WTC11 (cell line): ENCODE measurements at regions not wholly inside any gene's neighbourhood (a gene's known extent, or its start where the extent isn't known, plus 50 kb on each side); places are given as distances from the start of the nearest gene placed in this dataset.
A peak's percentile ranks its signal among the peaks of the same experiment; 100 is the strongest.

Source experiments
- ATAC-seq: fragments of 200-7000 bp; cut with Tn5 transposase; 2 replicates; pipeline ENCODE4 v1.10.0; 2021; ENCODE audit warnings: mild to moderate bottlenecking, moderate library complexity
- CTCF ChIA-PET: fragments of 300-600 bp; sonication (Branson Sonifier 250); formaldehyde crosslinking; loops from one replicate; lab custom pipeline; 2021; ENCODE audit warnings: antibody characterized with exemption; lab: Charles Lee
- POLR2A ChIA-PET: fragments of 350-600 bp; sonication (Branson Sonifier 250); formaldehyde crosslinking; loops from one replicate; lab custom pipeline; 2021; ENCODE audit warnings: antibody characterized with exemption; lab: Charles Lee
- DNase-seq: peaks from one replicate; pipeline ENCODE4 v3.0.0; 2021; ENCODE audit warnings: low spot score
- H3K27ac Mint-ChIP-seq: 2 replicates; pipeline ENCODE4 v1.8.0; 2021; ENCODE audit warnings: mixed read lengths
- H3K27me3 Mint-ChIP-seq: 2 replicates; pipeline ENCODE4 v1.8.0; 2021; ENCODE audit warnings: low read depth, mild to moderate bottlenecking, moderate library complexity, mixed read lengths
- H3K36me3 Mint-ChIP-seq: 2 replicates; pipeline ENCODE4 v1.8.0; 2021; ENCODE audit warnings: mixed read lengths
- H3K4me1 Mint-ChIP-seq: 2 replicates; pipeline ENCODE4 v1.8.0; 2022; ENCODE audit warnings: mixed read lengths
- H3K4me3 Mint-ChIP-seq: 2 replicates; pipeline ENCODE4 v1.8.0; 2021; ENCODE audit warnings: mild to moderate bottlenecking, moderate library complexity, mixed read lengths
- H3K9me3 Mint-ChIP-seq: 2 replicates; pipeline ENCODE4 v1.8.0; 2021; ENCODE audit warnings: mixed read lengths
- CBFB ChIP-seq: sonication (generic); formaldehyde crosslinking; IDR thresholded peaks from 2 replicates; pipeline ENCODE4 v1.8.1; 2022; ENCODE audit warnings: mild to moderate bottlenecking, low read depth, missing genetic modification reagents
- CREB1 ChIP-seq: sonication (generic); formaldehyde crosslinking; IDR thresholded peaks from 2 replicates; pipeline ENCODE4 v1.8.0; 2023; ENCODE audit warnings: mild to moderate bottlenecking, missing genetic modification reagents
- CREM ChIP-seq: sonication (generic); formaldehyde crosslinking; IDR thresholded peaks from 2 replicates; pipeline ENCODE4 v1.8.1; 2022; ENCODE audit warnings: mild to moderate bottlenecking, missing genetic modification reagents, moderate library complexity
- CTCF ChIP-seq: fragments of 200-600 bp; IDR thresholded peaks from 2 replicates; pipeline ENCODE4 v1.8.0; 2022; ENCODE audit warnings: antibody characterized with exemption
- FOXK1 ChIP-seq: sonication (generic); formaldehyde crosslinking; IDR thresholded peaks from 2 replicates; pipeline ENCODE4 v1.8.0; 2022; ENCODE audit warnings: mild to moderate bottlenecking, moderate library complexity, missing genetic modification reagents
- GRHL2 ChIP-seq: fragments of 250-450 bp; sonication (Bioruptor Pico); IDR thresholded peaks from 2 replicates; pipeline ENCODE4 v1.8.0; 2022; ENCODE audit warnings: mild to moderate bottlenecking, moderate library complexity; ENCODE audit not compliant: insufficient replicate concordance, severe bottlenecking
- GTF2I ChIP-seq: fragments of 250-450 bp; sonication (Bioruptor Pico); conservative IDR thresholded peaks from 2 replicates; pipeline ENCODE4 v1.4.0; 2021; ENCODE audit warnings: mild to moderate bottlenecking
- JAZF1 ChIP-seq: fragments of 250-450 bp; sonication (Bioruptor Pico); IDR thresholded peaks from 2 replicates; pipeline ENCODE4 v1.9.0; 2021; ENCODE audit warnings: moderate library complexity, mild to moderate bottlenecking, inconsistent platforms
- NFE2L1 ChIP-seq: sonication (generic); formaldehyde crosslinking; IDR thresholded peaks from 2 replicates; pipeline ENCODE4 v1.8.1; 2023; ENCODE audit warnings: missing genetic modification reagents
- NFYB ChIP-seq: sonication (generic); formaldehyde crosslinking; conservative IDR thresholded peaks from 2 replicates; pipeline ENCODE4 v1.8.0; 2022; ENCODE audit warnings: low read depth, missing genetic modification reagents
- NR3C1 ChIP-seq: sonication (generic); formaldehyde crosslinking; conservative IDR thresholded peaks from 2 replicates; pipeline ENCODE4 v1.8.1; 2023; ENCODE audit warnings: low read depth, mild to moderate bottlenecking, missing genetic modification reagents
- RELA ChIP-seq: sonication (generic); formaldehyde crosslinking; IDR thresholded peaks from 2 replicates; pipeline ENCODE4 v1.8.1; 2022; ENCODE audit warnings: missing genetic modification reagents, mild to moderate bottlenecking, borderline replicate concordance
- RORB ChIP-seq: fragments of 250-450 bp; sonication (Bioruptor Pico); IDR thresholded peaks from 2 replicates; pipeline ENCODE4 v1.9.0; 2021; ENCODE audit warnings: mild to moderate bottlenecking
- SOX15 ChIP-seq: fragments of 250-450 bp; sonication (Bioruptor Pico); IDR thresholded peaks from 2 replicates; pipeline ENCODE4 v1.9.0; 2021; ENCODE audit warnings: mild to moderate bottlenecking
- SP1 ChIP-seq: sonication (generic); formaldehyde crosslinking; conservative IDR thresholded peaks from 2 replicates; pipeline ENCODE4 v1.8.1; 2022; ENCODE audit warnings: missing genetic modification reagents
- TP53 ChIP-seq: sonication (generic); formaldehyde crosslinking; IDR thresholded peaks from 2 replicates; pipeline ENCODE4 v1.8.1; 2023; ENCODE audit warnings: mild to moderate bottlenecking, missing genetic modification reagents
- ZBTB43 ChIP-seq: sonication (generic); formaldehyde crosslinking; IDR thresholded peaks from 2 replicates; pipeline ENCODE4 v1.8.1; 2023; ENCODE audit warnings: mild to moderate bottlenecking, missing genetic modification reagents
- ZNF138 ChIP-seq: sonication (generic); formaldehyde crosslinking; conservative IDR thresholded peaks from 2 replicates; pipeline ENCODE4 v1.8.1; 2022; ENCODE audit warnings: mild to moderate bottlenecking, moderate library complexity, missing genetic modification reagents
- ZNF396 ChIP-seq: fragments of 250-450 bp; sonication (Bioruptor Pico); IDR thresholded peaks from 2 replicates; pipeline ENCODE4 v1.8.0; 2021; ENCODE audit warnings: mild to moderate bottlenecking, moderate library complexity, borderline replicate concordance
- ZNF416 ChIP-seq: fragments of 250-450 bp; sonication (Bioruptor Pico); IDR thresholded peaks from 2 replicates; pipeline ENCODE4 v1.9.0; 2021; ENCODE audit warnings: mild to moderate bottlenecking, inconsistent platforms
- TF ChIP-seq, protein P1 (sequence below): fragments of 250-450 bp; sonication (Bioruptor Pico); IDR thresholded peaks from 2 replicates; pipeline ENCODE4 v1.9.0; 2021; ENCODE audit warnings: mild to moderate bottlenecking
- TF ChIP-seq, protein P2 (sequence below): sonication (generic); formaldehyde crosslinking; IDR thresholded peaks from 2 replicates; pipeline ENCODE4 v1.8.0; 2022; ENCODE audit warnings: mild to moderate bottlenecking, missing genetic modification reagents
- TF ChIP-seq, protein P3 (sequence below): sonication (generic); formaldehyde crosslinking; conservative IDR thresholded peaks from 2 replicates; pipeline ENCODE4 v1.8.1; 2022; ENCODE audit warnings: mild to moderate bottlenecking, missing genetic modification reagents
- TF ChIP-seq, protein P4 (sequence below): fragments of 250-450 bp; sonication (Bioruptor Pico); IDR thresholded peaks from 2 replicates; pipeline ENCODE4 v1.9.0; 2021; ENCODE audit warnings: moderate library complexity, mild to moderate bottlenecking, inconsistent platforms, borderline replicate concordance
- TF ChIP-seq, protein P5 (sequence below): sonication (generic); formaldehyde crosslinking; IDR thresholded peaks from 2 replicates; pipeline ENCODE4 v1.8.0; 2022; ENCODE audit warnings: mild to moderate bottlenecking, missing genetic modification reagents
- TF ChIP-seq, protein P6 (sequence below): sonication (generic); formaldehyde crosslinking; IDR thresholded peaks from 2 replicates; pipeline ENCODE4 v1.8.1; 2023; ENCODE audit warnings: mild to moderate bottlenecking, missing genetic modification reagents, moderate library complexity

DNA sequence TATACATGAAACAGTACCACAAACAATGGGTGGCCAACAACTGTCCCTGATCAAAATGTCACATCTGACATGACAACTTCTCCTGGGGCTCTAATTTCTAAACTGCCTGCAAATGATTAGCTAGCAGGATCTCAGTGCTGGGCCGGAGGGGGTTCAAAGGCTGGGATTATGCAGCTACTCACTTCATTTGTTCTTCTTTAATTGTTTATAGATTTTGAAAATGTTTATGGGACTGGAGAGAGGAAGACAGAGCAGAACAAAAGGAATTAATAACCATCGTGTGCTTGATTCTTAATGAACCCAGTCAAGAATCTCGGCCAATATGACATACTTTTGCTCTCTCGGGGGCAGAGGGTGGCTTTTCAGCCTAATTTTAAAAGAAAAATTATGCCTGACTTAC is 313.6 kb downstream of the NSG2 start:
- ChIA-PET CTCF (interaction anchor here (1.2 kb wide), 1 partner anchor 60 kb away, joined by 3 read pairs; no protein-coding TSS in a partner anchor), POLR2A (no interaction called here)
- peaks cover 24% of the 10 kb centered on the region for H3K9me3 Mint-ChIP-seq
- ATAC-seq: no peak
- H3K4me3 Mint-ChIP-seq: no peak overlapping the region
- H3K27me3 Mint-ChIP-seq: no peaks in the 10 kb centered on the region; the same call in 1 of the 2 replicates
- TF ChIP-seq RORB (CRISPR knock-in tag): no peak
- TF ChIP-seq, protein P1, sequence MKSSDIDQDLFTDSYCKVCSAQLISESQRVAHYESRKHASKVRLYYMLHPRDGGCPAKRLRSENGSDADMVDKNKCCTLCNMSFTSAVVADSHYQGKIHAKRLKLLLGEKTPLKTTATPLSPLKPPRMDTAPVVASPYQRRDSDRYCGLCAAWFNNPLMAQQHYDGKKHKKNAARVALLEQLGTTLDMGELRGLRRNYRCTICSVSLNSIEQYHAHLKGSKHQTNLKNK (CRISPR knock-in tag): no peak
- no peak for TF ChIP-seq JAZF1
- no peak overlapping the region for H3K27ac Mint-ChIP-seq
- H3K4me1 Mint-ChIP-seq: no peaks in the 10 kb centered on the region
- DNase-seq: no peak
- peaks cover 5% of the 10 kb centered on the region for H3K36me3 Mint-ChIP-seq

DNA sequence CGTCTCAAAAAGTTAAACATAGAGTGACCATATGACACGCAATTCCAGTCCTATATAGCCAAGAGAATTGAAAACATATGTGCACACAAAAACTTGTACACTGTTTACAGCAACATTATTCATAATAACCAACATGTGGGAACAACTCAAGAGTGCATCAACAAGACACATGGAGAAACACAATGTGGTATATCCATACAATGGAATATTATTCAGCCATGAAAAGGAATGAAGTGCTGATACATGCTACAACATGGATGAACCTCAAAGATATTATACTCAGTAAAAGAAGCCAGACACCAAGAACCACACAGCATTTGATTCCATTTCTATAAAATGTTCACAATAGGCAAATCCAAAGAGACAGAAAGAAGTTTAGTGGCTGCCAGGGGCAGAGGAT is 317.0 kb downstream of the NSG2 start:
- Mint-ChIP-seq H3K9me3 (peaks cover 27% of the 10 kb centered on the region), H3K27me3 (no peaks in the 10 kb centered on the region; the same call in 1 of the 2 replicates), H3K27ac (no peak overlapping the region), H3K4me3 (no peak overlapping the region), H3K4me1 (no peaks in the 10 kb centered on the region), H3K36me3 (peaks cover 5% of the 10 kb centered on the region)
- ATAC-seq (no peak), DNase-seq (no peak)
- CTCF ChIA-PET: no interaction called here
- POLR2A ChIA-PET: no interaction called here
- TF ChIP-seq NFE2L1 (CRISPR knock-in tag) (no peak), RELA (CRISPR knock-in tag) (no peak), GTF2I (CRISPR knock-in tag) (0 out of 2 replicates have a peak, but pooled peaks have one; percentile 49)

DNA sequence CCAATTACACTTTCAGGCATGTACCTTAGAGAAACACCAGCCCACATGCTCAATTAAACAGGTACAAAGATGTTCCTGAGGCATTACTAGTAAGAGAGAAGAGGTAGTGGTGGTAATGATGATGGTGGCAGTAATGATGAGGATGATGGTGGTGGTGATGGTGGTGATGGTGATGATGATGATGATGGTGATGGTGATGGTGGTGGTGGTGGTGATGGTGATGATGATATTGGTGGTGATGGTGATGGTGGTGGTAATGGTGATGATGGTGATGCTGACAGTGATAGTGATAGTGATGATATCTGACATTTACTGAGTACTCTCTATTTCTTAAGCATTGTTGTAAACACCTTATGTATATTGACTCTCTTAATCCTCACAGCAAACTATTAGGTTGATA is 318.4 kb downstream of the NSG2 start:
- Mint-ChIP-seq H3K9me3 (peaks cover 27% of the 10 kb centered on the region), H3K4me1 (no peaks in the 10 kb centered on the region), H3K27me3 (no peaks in the 10 kb centered on the region; the same call in 1 of the 2 replicates), H3K4me3 (no peak overlapping the region), H3K36me3 (peaks cover 5% of the 10 kb centered on the region), H3K27ac (no peak overlapping the region)
- ChIA-PET POLR2A (no interaction called here), CTCF (no interaction called here)
- DNase-seq (no peak), ATAC-seq (no peak)
- TF ChIP-seq CREM (CRISPR knock-in tag) (no peak), ZBTB43 (no peak), CBFB (no peak)
- TF ChIP-seq, protein P2, sequence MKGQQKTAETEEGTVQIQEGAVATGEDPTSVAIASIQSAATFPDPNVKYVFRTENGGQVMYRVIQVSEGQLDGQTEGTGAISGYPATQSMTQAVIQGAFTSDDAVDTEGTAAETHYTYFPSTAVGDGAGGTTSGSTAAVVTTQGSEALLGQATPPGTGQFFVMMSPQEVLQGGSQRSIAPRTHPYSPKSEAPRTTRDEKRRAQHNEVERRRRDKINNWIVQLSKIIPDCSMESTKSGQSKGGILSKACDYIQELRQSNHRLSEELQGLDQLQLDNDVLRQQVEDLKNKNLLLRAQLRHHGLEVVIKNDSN (CRISPR knock-in tag): no peak

GRCh38 chr5:174364676-174365075 is 319.2 kb downstream of the NSG2 start:
- Mint-ChIP-seq H3K9me3 (peaks cover 27% of the 10 kb centered on the region), H3K27me3 (no peaks in the 10 kb centered on the region; the same call in 1 of the 2 replicates), H3K36me3 (peaks cover 5% of the 10 kb centered on the region), H3K27ac (no peak overlapping the region), H3K4me1 (no peaks in the 10 kb centered on the region), H3K4me3 (no peak overlapping the region)
- DNase-seq: no peak
- no peak for ATAC-seq
- POLR2A ChIA-PET: no interaction called here
- CTCF ChIA-PET: no interaction called here
- TF ChIP-seq ZNF416 (CRISPR knock-in tag) (no peak), ZNF396 (no peak), SOX15 (CRISPR knock-in tag) (no peak), TP53 (CRISPR knock-in tag) (no peak), CREB1 (no peak), GRHL2 (CRISPR knock-in tag) (no peak), ZNF138 (no peak), CREM (CRISPR knock-in tag) (no peak), NR3C1 (CRISPR knock-in tag) (no peak), CTCF (no peak), NFYB (CRISPR knock-in tag) (no peak), FOXK1 (no peak), SP1 (CRISPR knock-in tag) (no peak)
- TF ChIP-seq, protein P3, sequence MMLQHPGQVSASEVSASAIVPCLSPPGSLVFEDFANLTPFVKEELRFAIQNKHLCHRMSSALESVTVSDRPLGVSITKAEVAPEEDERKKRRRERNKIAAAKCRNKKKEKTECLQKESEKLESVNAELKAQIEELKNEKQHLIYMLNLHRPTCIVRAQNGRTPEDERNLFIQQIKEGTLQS (CRISPR knock-in tag): no peak
- TF ChIP-seq, protein P4, sequence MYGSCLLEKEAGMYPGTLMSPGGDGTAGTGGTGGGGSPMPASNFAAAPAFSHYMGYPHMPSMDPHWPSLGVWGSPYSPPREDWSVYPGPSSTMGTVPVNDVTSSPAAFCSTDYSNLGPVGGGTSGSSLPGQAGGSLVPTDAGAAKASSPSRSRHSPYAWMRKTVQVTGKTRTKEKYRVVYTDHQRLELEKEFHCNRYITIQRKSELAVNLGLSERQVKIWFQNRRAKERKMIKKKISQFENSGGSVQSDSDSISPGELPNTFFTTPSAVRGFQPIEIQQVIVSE: no peak
- TF ChIP-seq, protein P5, sequence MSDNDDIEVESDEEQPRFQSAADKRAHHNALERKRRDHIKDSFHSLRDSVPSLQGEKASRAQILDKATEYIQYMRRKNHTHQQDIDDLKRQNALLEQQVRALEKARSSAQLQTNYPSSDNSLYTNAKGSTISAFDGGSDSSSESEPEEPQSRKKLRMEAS (CRISPR knock-in tag): no peak
- TF ChIP-seq, protein P6, sequence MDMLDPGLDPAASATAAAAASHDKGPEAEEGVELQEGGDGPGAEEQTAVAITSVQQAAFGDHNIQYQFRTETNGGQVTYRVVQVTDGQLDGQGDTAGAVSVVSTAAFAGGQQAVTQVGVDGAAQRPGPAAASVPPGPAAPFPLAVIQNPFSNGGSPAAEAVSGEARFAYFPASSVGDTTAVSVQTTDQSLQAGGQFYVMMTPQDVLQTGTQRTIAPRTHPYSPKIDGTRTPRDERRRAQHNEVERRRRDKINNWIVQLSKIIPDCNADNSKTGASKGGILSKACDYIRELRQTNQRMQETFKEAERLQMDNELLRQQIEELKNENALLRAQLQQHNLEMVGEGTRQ (CRISPR knock-in tag): no peak
